Neural cell (in vitro differentiated cells): ENCODE measurements at regions not wholly inside any gene's neighbourhood (a gene's known extent, or its start where the extent isn't known, plus 50 kb on each side); places are given as distances from the start of the nearest gene placed in this dataset.

Experiments
- H2AFZ ChIP-seq: fragments of 200-600, 300-800 bp; sonication (generic), shearing (Covaris generic); 2 replicates; pipeline ENCODE4 v1.6.0; 2014; ENCODE audit warnings: low read depth, mild to moderate bottlenecking, antibody characterized with exemption, low read length, moderate library complexity
- H3F3A ChIP-seq: fragments of 200-600 bp; shearing (Covaris generic); 2 replicates; pipeline ENCODE4 v1.6.1; 2016; ENCODE audit warnings: mild to moderate bottlenecking, moderate library complexity, mixed read lengths, antibody characterized with exemption, low read length; ENCODE audit not compliant: insufficient read depth, poor library complexity, severe bottlenecking
- H3K27ac ChIP-seq: fragments of 200-600, 300-800 bp; sonication (generic), shearing (Covaris generic); 2 replicates; pipeline ENCODE4 v1.5.1; 2014; ENCODE audit warnings: mild to moderate bottlenecking, low read length, moderate library complexity
- H3K27me3 ChIP-seq: fragments of 300-800, 200-600 bp; sonication (generic), shearing (Covaris generic); 2 replicates; pipeline ENCODE4 v1.6.0; 2014; ENCODE audit warnings: mild to moderate bottlenecking, low read depth, low read length, moderate library complexity; ENCODE audit not compliant: insufficient read depth
- H3K36me3 ChIP-seq: fragments of 300-800, 200-600 bp; sonication (generic), shearing (Covaris generic); 2 replicates; pipeline ENCODE4 v1.5.1; 2014; ENCODE audit warnings: mild to moderate bottlenecking, antibody characterized with exemption, low read length, moderate library complexity; ENCODE audit not compliant: insufficient read depth
- H3K4me2 ChIP-seq: fragments of 300-800, 200-600 bp; sonication (generic), shearing (Covaris generic); 2 replicates; pipeline ENCODE4 v1.6.0; 2014; ENCODE audit warnings: mild to moderate bottlenecking, low read length
- H3K4me3 ChIP-seq: fragments of 300-800, 200-600 bp; sonication (generic), shearing (Covaris generic); 2 replicates; pipeline ENCODE4 v1.5.1; 2014; ENCODE audit warnings: mild to moderate bottlenecking, low read length, moderate library complexity
- H3K79me2 ChIP-seq: fragments of 200-600 bp; shearing (Covaris generic); replicated peaks from 2 replicates; pipeline ENCODE4 v1.6.0; 2014; ENCODE audit warnings: mild to moderate bottlenecking, low read length, moderate library complexity; ENCODE audit not compliant: insufficient read depth
- H3K9ac ChIP-seq: fragments of 300-800, 200-600 bp; sonication (generic), shearing (Covaris generic); 2 replicates; pipeline ENCODE4 v1.6.1; 2016; ENCODE audit warnings: mild to moderate bottlenecking, low read length, mixed read lengths
- H3K9me2 ChIP-seq: fragments of 200-600 bp; shearing (Covaris generic); 2 replicates; pipeline ENCODE4 v1.6.1; 2016; ENCODE audit warnings: mild to moderate bottlenecking, low read length, mixed read lengths; ENCODE audit not compliant: insufficient read depth
- H3K9me3 ChIP-seq: fragments of 200-600, 300-800 bp; sonication (generic), shearing (Covaris generic); 2 replicates; pipeline ENCODE4 v1.6.1; 2016; ENCODE audit warnings: mild to moderate bottlenecking, mixed run types, low read length, moderate library complexity, mixed read lengths
- H4K20me1 ChIP-seq: fragments of 200-600 bp; shearing (Covaris generic); 2 replicates; pipeline ENCODE4 v1.6.1; 2016; ENCODE audit warnings: mild to moderate bottlenecking, mixed run types; ENCODE audit not compliant: insufficient read depth
- EP300 ChIP-seq: fragments of 450-650 bp; conservative IDR thresholded peaks from 2 replicates; pipeline ENCODE4 v1.6.1; 2014; ENCODE audit warnings: antibody characterized with exemption, mild to moderate bottlenecking, moderate library complexity; ENCODE audit not compliant: poor library complexity, severe bottlenecking
- EZH2 ChIP-seq: fragments of 200-600, 300-800 bp; shearing (Covaris generic), sonication (generic); IDR thresholded peaks from 2 replicates; pipeline ENCODE4 v1.6.1; 2014; ENCODE audit warnings: antibody characterized with exemption, low read length, borderline replicate concordance, mild to moderate bottlenecking; ENCODE audit not compliant: insufficient read depth, poor library complexity, severe bottlenecking
- MXI1 ChIP-seq: fragments of 450-650 bp; conservative IDR thresholded peaks from 2 replicates; pipeline ENCODE4 v1.6.1; 2014; ENCODE audit warnings: antibody characterized with exemption, mild to moderate bottlenecking; ENCODE audit not compliant: poor library complexity, severe bottlenecking
- POLR2AphosphoS5 ChIP-seq: IDR thresholded peaks from 2 replicates; pipeline ENCODE4 v1.6.1; 2012
- RAD21 ChIP-seq: fragments of 450-650 bp; conservative IDR thresholded peaks from 2 replicates; pipeline ENCODE4 v1.6.1; 2014; ENCODE audit warnings: antibody characterized with exemption, mild to moderate bottlenecking, moderate library complexity
- SMC3 ChIP-seq: fragments of 450-650 bp; conservative IDR thresholded peaks from 2 replicates; pipeline ENCODE4 v1.6.1; 2014; ENCODE audit warnings: antibody characterized with exemption, mild to moderate bottlenecking, moderate library complexity; ENCODE audit not compliant: poor library complexity
- TAF1 ChIP-seq: IDR thresholded peaks from 2 replicates; pipeline ENCODE4 v1.6.1; 2012; ENCODE audit warnings: low read depth
- TF ChIP-seq, protein P1 (sequence below): IDR thresholded peaks from 2 replicates; pipeline ENCODE4 v1.6.1; 2012; ENCODE audit warnings: borderline replicate concordance
- TF ChIP-seq, protein P2 (sequence below): fragments of 450-650 bp; IDR thresholded peaks from 2 replicates; pipeline ENCODE4 v1.5.1; 2014; ENCODE audit warnings: antibody characterized with exemption, mild to moderate bottlenecking, moderate library complexity; ENCODE audit not compliant: poor library complexity, severe bottlenecking

DNA sequence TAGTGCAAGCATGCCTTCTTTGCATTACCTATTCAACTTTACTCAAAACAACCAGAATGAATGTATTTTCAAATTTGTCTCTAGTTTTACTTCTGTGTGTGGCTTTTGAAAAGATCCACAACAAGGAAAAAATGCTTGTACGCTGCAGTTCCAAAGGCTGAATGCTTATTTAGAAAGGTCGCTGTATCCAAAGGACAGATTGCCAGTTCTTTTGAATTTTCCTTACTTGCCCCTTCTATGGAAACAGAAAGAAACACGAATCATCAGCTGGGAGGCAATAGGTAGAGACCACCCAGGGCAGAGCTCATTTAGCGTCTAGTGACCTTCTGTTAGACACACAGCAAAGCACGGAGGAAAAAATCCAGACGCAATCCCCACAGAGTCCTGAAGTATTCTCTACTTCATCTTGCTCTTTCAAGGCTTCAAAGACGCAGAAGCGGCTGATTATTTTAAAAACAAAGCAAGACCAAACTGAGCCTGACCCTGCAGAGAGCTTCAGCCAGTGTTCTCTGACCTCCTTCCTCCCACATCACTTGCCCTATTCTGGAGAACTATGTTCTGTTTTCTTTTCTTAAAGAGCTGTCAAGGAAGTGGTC lies 674.6 kb upstream of the SGCG start:
- no peak overlapping the region for H2AFZ ChIP-seq
- H3K36me3 ChIP-seq: no peaks in the 10 kb centered on the region
- no peaks in the 10 kb centered on the region for H3K9me2 ChIP-seq
- H3K4me2 ChIP-seq: no peak overlapping the region
- H3F3A ChIP-seq: no peaks in the 10 kb centered on the region
- no peaks in the 10 kb centered on the region for H3K27me3 ChIP-seq
- H3K4me3 ChIP-seq: no peak overlapping the region
- no peaks in the 10 kb centered on the region for H3K9me3 ChIP-seq
- H3K27ac ChIP-seq: no peak overlapping the region
- no peaks in the 10 kb centered on the region for H4K20me1 ChIP-seq
- TF ChIP-seq, protein P1, sequence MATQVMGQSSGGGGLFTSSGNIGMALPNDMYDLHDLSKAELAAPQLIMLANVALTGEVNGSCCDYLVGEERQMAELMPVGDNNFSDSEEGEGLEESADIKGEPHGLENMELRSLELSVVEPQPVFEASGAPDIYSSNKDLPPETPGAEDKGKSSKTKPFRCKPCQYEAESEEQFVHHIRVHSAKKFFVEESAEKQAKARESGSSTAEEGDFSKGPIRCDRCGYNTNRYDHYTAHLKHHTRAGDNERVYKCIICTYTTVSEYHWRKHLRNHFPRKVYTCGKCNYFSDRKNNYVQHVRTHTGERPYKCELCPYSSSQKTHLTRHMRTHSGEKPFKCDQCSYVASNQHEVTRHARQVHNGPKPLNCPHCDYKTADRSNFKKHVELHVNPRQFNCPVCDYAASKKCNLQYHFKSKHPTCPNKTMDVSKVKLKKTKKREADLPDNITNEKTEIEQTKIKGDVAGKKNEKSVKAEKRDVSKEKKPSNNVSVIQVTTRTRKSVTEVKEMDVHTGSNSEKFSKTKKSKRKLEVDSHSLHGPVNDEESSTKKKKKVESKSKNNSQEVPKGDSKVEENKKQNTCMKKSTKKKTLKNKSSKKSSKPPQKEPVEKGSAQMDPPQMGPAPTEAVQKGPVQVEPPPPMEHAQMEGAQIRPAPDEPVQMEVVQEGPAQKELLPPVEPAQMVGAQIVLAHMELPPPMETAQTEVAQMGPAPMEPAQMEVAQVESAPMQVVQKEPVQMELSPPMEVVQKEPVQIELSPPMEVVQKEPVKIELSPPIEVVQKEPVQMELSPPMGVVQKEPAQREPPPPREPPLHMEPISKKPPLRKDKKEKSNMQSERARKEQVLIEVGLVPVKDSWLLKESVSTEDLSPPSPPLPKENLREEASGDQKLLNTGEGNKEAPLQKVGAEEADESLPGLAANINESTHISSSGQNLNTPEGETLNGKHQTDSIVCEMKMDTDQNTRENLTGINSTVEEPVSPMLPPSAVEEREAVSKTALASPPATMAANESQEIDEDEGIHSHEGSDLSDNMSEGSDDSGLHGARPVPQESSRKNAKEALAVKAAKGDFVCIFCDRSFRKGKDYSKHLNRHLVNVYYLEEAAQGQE: no peak
- TF ChIP-seq SMC3 (no peak), EP300 (no peak), MXI1 (no peak), RAD21 (no peak), EZH2 (no peak), TAF1 (no peak), POLR2AphosphoS5 (no peak)
- TF ChIP-seq, protein P2, sequence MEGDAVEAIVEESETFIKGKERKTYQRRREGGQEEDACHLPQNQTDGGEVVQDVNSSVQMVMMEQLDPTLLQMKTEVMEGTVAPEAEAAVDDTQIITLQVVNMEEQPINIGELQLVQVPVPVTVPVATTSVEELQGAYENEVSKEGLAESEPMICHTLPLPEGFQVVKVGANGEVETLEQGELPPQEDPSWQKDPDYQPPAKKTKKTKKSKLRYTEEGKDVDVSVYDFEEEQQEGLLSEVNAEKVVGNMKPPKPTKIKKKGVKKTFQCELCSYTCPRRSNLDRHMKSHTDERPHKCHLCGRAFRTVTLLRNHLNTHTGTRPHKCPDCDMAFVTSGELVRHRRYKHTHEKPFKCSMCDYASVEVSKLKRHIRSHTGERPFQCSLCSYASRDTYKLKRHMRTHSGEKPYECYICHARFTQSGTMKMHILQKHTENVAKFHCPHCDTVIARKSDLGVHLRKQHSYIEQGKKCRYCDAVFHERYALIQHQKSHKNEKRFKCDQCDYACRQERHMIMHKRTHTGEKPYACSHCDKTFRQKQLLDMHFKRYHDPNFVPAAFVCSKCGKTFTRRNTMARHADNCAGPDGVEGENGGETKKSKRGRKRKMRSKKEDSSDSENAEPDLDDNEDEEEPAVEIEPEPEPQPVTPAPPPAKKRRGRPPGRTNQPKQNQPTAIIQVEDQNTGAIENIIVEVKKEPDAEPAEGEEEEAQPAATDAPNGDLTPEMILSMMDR: no peak
- no peak overlapping the region for H3K9ac ChIP-seq
- no peaks in the 10 kb centered on the region for H3K79me2 ChIP-seq

DNA sequence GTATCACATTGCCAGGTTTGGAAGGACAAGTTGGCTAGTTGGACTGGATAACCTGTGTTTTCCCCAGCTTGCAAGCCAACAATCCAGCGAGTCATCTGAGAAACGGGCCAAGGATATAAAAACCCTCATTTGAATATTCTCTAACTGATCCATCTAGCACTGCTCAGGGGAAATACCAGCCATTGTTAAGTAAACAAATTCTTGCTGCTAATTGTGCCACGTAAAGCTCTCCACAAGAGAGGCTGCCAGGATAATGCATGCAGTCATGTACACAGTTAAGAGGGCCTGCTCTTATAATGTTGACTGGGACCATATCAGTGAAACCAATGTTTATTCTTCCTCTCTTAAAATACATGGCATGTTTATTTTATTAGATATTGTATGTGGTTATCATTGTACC lies 663.2 kb upstream of the SGCG start:
- no peaks in the 10 kb centered on the region for H3K27me3 ChIP-seq
- H4K20me1 ChIP-seq: no peaks in the 10 kb centered on the region
- no peak overlapping the region for H2AFZ ChIP-seq
- no peaks in the 10 kb centered on the region for H3K9me3 ChIP-seq
- H3K9ac ChIP-seq: no peak overlapping the region
- H3F3A ChIP-seq: no peaks in the 10 kb centered on the region
- H3K36me3 ChIP-seq: no peaks in the 10 kb centered on the region
- H3K4me3 ChIP-seq: no peak overlapping the region
- no peak overlapping the region for H3K4me2 ChIP-seq
- no peak overlapping the region for H3K27ac ChIP-seq
- H3K9me2 ChIP-seq: no peaks in the 10 kb centered on the region
- TF ChIP-seq EZH2: no peak
- TF ChIP-seq MXI1: no peak
- TF ChIP-seq TAF1: no peak
- no peak for TF ChIP-seq RAD21
- H3K79me2 ChIP-seq: no peaks in the 10 kb centered on the region
